ENCODE measurements at regions not wholly inside any gene's neighbourhood (a gene's known extent, or its start where the extent isn't known, plus 50 kb on each side); places are given as distances from the start of the nearest gene placed in this dataset.

- in situ Hi-C loops (cut with MboI; ENCODE audit: low sequenced_read_pairs in 4 of 4) = no loop called here
- DNase-seq = no peak
- intact Hi-C loops (cut with DNase I; ENCODE audit: low total_unique reads) = no loop called here
- TF ChIP-seq CTCF (IDR thresholded peaks at IDR 0.05 in 4 of 5, conservative IDR thresholded peaks at IDR 0.05 in 1 of 5) = no peak
- TF ChIP-seq POLR2A (IDR thresholded peaks at IDR 0.05) = no peak
- Histone ChIP-seq H3K4me3 (no peak overlapping the region), H3K9me3 (no peaks in the 10 kb centered on the region), H3K27ac (no peak overlapping the region), H3K36me3 (no peaks in the 10 kb centered on the region), H3K4me1 (no peaks in the 10 kb centered on the region), H3K27me3 (no peaks in the 10 kb centered on the region)
- no peak for ATAC-seq
Observed at GRCh38 chr1:90486134-90486824, 230.8 kb downstream of the BARHL2 start.

- Histone ChIP-seq H3K27me3 (no peaks in the 10 kb centered on the region), H3K36me3 (no peaks in the 10 kb centered on the region), H3K4me3 (no peak overlapping the region), H3K9me3 (no peaks in the 10 kb centered on the region), H3K4me1 (no peaks in the 10 kb centered on the region), H3K27ac (no peak overlapping the region)
- in situ Hi-C loops (cut with MboI; ENCODE audit: low sequenced_read_pairs in 4 of 4) (no loop called here), intact Hi-C loops (cut with DNase I; ENCODE audit: low total_unique reads) (no loop called here)
- TF ChIP-seq CTCF (IDR thresholded peaks at IDR 0.05 in 4 of 5, conservative IDR thresholded peaks at IDR 0.05 in 1 of 5) (no peak), POLR2A (IDR thresholded peaks at IDR 0.05) (no peak)
- no peak for ATAC-seq
- DNase-seq = no peak
Observed at GRCh38 chr1:90480271-90480835, 236.7 kb downstream of the BARHL2 start.

- no peak for ATAC-seq
- in situ Hi-C loops (cut with MboI; ENCODE audit: low sequenced_read_pairs in 4 of 4) (no loop called here), intact Hi-C loops (cut with DNase I; ENCODE audit: low total_unique reads) (no loop called here)
- no peaks in the 10 kb centered on the region for H3K9me3 ChIP-seq
- H3K36me3 ChIP-seq = no peaks in the 10 kb centered on the region
- no peaks in the 10 kb centered on the region for H3K27me3 ChIP-seq
- H3K4me1 ChIP-seq = no peaks in the 10 kb centered on the region
- DNase-seq = no peak
- TF ChIP-seq CTCF (IDR thresholded peaks at IDR 0.05 in 4 of 5, conservative IDR thresholded peaks at IDR 0.05 in 1 of 5) = no peak
- no peak for TF ChIP-seq POLR2A (IDR thresholded peaks at IDR 0.05)
- H3K27ac ChIP-seq = no peak overlapping the region
- no peak overlapping the region for H3K4me3 ChIP-seq
Observed at GRCh38 chr1:90476994-90477393, 240.1 kb downstream of the BARHL2 start.

GRCh38 chr1:90476411-90476810 lies 240.7 kb downstream of the BARHL2 start:
- ATAC-seq (no peak), DNase-seq (no peak)
- H3K27ac ChIP-seq = no peak overlapping the region
- no peak for TF ChIP-seq CTCF (IDR thresholded peaks at IDR 0.05 in 4 of 5, conservative IDR thresholded peaks at IDR 0.05 in 1 of 5)
- TF ChIP-seq POLR2A (IDR thresholded peaks at IDR 0.05) = no peak
- no peaks in the 10 kb centered on the region for H3K4me1 ChIP-seq
- intact Hi-C loops (cut with DNase I; ENCODE audit: low total_unique reads) = no loop called here
- no peak overlapping the region for H3K4me3 ChIP-seq
- no peaks in the 10 kb centered on the region for H3K36me3 ChIP-seq
- in situ Hi-C loops (cut with MboI; ENCODE audit: low sequenced_read_pairs in 4 of 4) = no loop called here
- no peaks in the 10 kb centered on the region for H3K27me3 ChIP-seq
- H3K9me3 ChIP-seq = no peaks in the 10 kb centered on the region
